KMS-11 (cell line): ENCODE measurements at regions not wholly inside any gene's neighbourhood (a gene's known extent, or its start where the extent isn't known, plus 50 kb on each side); places are given as distances from the start of the nearest gene placed in this dataset.

Source experiments
- H2AFZ ChIP-seq: fragments of 200-600 bp; sonication (generic); 2 replicates; pipeline ENCODE4 v1.6.1; 2016; ENCODE audit warnings: antibody characterized with exemption, mixed run types, low read depth
- H3K27ac ChIP-seq: fragments of 200-600 bp; sonication (generic); 2 replicates; pipeline ENCODE4 v1.6.1; 2016; ENCODE audit warnings: mild to moderate bottlenecking, mixed run types
- H3K27me3 ChIP-seq: fragments of 200-600 bp; sonication (generic); 2 replicates; pipeline ENCODE4 v1.6.1; 2017; ENCODE audit warnings: mild to moderate bottlenecking, low read depth, mixed run types, moderate library complexity; ENCODE audit not compliant: insufficient read depth
- H3K36me3 ChIP-seq: fragments of 200-600 bp; sonication (generic); 2 replicates; pipeline ENCODE4 v1.6.1; 2017; ENCODE audit warnings: mild to moderate bottlenecking, mixed run types; ENCODE audit not compliant: insufficient read depth
- H3K4me1 ChIP-seq: fragments of 200-600 bp; sonication (generic); 2 replicates; pipeline ENCODE4 v1.6.1; 2016; ENCODE audit warnings: mild to moderate bottlenecking, low read depth, mixed run types; ENCODE audit not compliant: poor library complexity, severe bottlenecking
- H3K4me2 ChIP-seq: fragments of 200-600 bp; sonication (generic); 2 replicates; pipeline ENCODE4 v1.7.0; 2016; ENCODE audit warnings: mild to moderate bottlenecking, mixed run types
- H3K4me3 ChIP-seq: fragments of 200-600 bp; sonication (generic); IDR thresholded peaks from 2 replicates; pipeline ENCODE4 v1.6.1; 2017; ENCODE audit warnings: low read depth, low read length, mixed read lengths; ENCODE audit not compliant: insufficient read depth
- H3K79me2 ChIP-seq: fragments of 200-600 bp; sonication (generic); 2 replicates; pipeline ENCODE4 v1.6.1; 2016; ENCODE audit warnings: low read depth, mixed run types; ENCODE audit not compliant: insufficient read depth
- H3K9ac ChIP-seq: fragments of 200-600 bp; sonication (generic); 2 replicates; pipeline ENCODE4 v1.6.1; 2016; ENCODE audit warnings: mild to moderate bottlenecking, mixed run types
- H4K20me1 ChIP-seq: fragments of 200-600 bp; sonication (generic); 2 replicates; pipeline ENCODE4 v1.6.1; 2016; ENCODE audit warnings: mild to moderate bottlenecking, mixed run types; ENCODE audit not compliant: insufficient read depth
- CTCF ChIP-seq: fragments of 200-600 bp; sonication (generic); conservative IDR thresholded peaks from 2 replicates; pipeline ENCODE4 v1.6.1; 2017; ENCODE audit warnings: low read depth, mild to moderate bottlenecking, antibody characterized with exemption, low read length, moderate library complexity, mixed read lengths

GRCh38 chr18:25787276-25787675 is 303.1 kb downstream of the SS18 start:
- H3K4me3 ChIP-seq: no peak overlapping the region
- H4K20me1 ChIP-seq: no peaks in the 10 kb centered on the region
- no peaks in the 10 kb centered on the region for H3K4me1 ChIP-seq
- H3K27ac ChIP-seq: no peak overlapping the region
- H3K9ac ChIP-seq: no peak overlapping the region
- no peaks in the 10 kb centered on the region for H3K27me3 ChIP-seq
- H3K4me2 ChIP-seq: no peak overlapping the region
- H3K79me2 ChIP-seq: no peaks in the 10 kb centered on the region
- H2AFZ ChIP-seq: no peak overlapping the region
- no peaks in the 10 kb centered on the region for H3K36me3 ChIP-seq
- no peak for TF ChIP-seq CTCF

GRCh38 chr18:25786758-25787157 is 303.7 kb downstream of the SS18 start:
- Histone ChIP-seq H3K79me2 (no peaks in the 10 kb centered on the region), H2AFZ (no peak overlapping the region), H3K4me3 (no peak overlapping the region), H3K4me2 (no peak overlapping the region), H3K9ac (no peak overlapping the region), H3K4me1 (no peaks in the 10 kb centered on the region), H3K27ac (no peak overlapping the region), H3K27me3 (no peaks in the 10 kb centered on the region), H4K20me1 (no peaks in the 10 kb centered on the region), H3K36me3 (no peaks in the 10 kb centered on the region)
- no peak for TF ChIP-seq CTCF

- H3K4me3 ChIP-seq: no peak overlapping the region
- H3K9ac ChIP-seq: no peak overlapping the region
- no peaks in the 10 kb centered on the region for H3K36me3 ChIP-seq
- no peaks in the 10 kb centered on the region for H3K4me1 ChIP-seq
- H4K20me1 ChIP-seq: no peaks in the 10 kb centered on the region
- no peak overlapping the region for H3K27ac ChIP-seq
- H2AFZ ChIP-seq: no peak overlapping the region
- no peak overlapping the region for H3K4me2 ChIP-seq
- no peak for TF ChIP-seq CTCF
- H3K79me2 ChIP-seq: no peaks in the 10 kb centered on the region
- H3K27me3 ChIP-seq: no peaks in the 10 kb centered on the region
Measured at GRCh38 chr18:25780105-25780504, 310.3 kb downstream of the SS18 start.

GRCh38 chr18:25771796-25772195 is 318.6 kb downstream of the SS18 start:
- no peak overlapping the region for H3K9ac ChIP-seq
- no peak overlapping the region for H3K27ac ChIP-seq
- TF ChIP-seq CTCF: no peak
- H3K4me2 ChIP-seq: no peak overlapping the region
- H2AFZ ChIP-seq: no peak overlapping the region
- no peaks in the 10 kb centered on the region for H4K20me1 ChIP-seq
- H3K4me3 ChIP-seq: no peak overlapping the region
- H3K27me3 ChIP-seq: no peaks in the 10 kb centered on the region
- H3K36me3 ChIP-seq: no peaks in the 10 kb centered on the region
- H3K79me2 ChIP-seq: no peaks in the 10 kb centered on the region
- no peaks in the 10 kb centered on the region for H3K4me1 ChIP-seq

GRCh38 chr18:25764777-25765176 is 325.6 kb downstream of the SS18 start:
- Histone ChIP-seq H3K79me2 (no peaks in the 10 kb centered on the region), H3K4me2 (no peak overlapping the region), H3K4me1 (no peaks in the 10 kb centered on the region), H3K4me3 (no peak overlapping the region), H3K36me3 (no peaks in the 10 kb centered on the region), H4K20me1 (no peaks in the 10 kb centered on the region), H3K9ac (no peak overlapping the region), H3K27ac (no peak overlapping the region), H3K27me3 (no peaks in the 10 kb centered on the region), H2AFZ (no peak overlapping the region)
- TF ChIP-seq CTCF: no peak
